ENCODE measurements at regions not wholly inside any gene's neighbourhood (a gene's known extent, or its start where the extent isn't known, plus 50 kb on each side); places are given as distances from the start of the nearest gene placed in this dataset.

GRCh38 chr9:81824802-81825730, 103.2 kb upstream of the SPATA31D4 start:
- H3K4me3 Mint-ChIP-seq (ENCODE audit: unreplicated experiment) = no peak overlapping the region
- intact Hi-C loops (cut with micrococcal nuclease) = no loop called here
- H3K9me3 Mint-ChIP-seq (ENCODE audit: unreplicated experiment) = no peaks in the 10 kb centered on the region
- no TSS peak for BruUV-seq (replicated peaks)
- H3K36me3 Mint-ChIP-seq (ENCODE audit: insufficient read depth, unreplicated experiment) = no peaks in the 10 kb centered on the region
- no peak overlapping the region for H3K27ac Mint-ChIP-seq (ENCODE audit: low read depth, unreplicated experiment)
- CTCF ChIA-PET = interaction anchor here (0.6 to 1.9 kb wide), 3 partner anchors 23 to 146 kb away, joined by 3 to 5 read pairs (median 3); no protein-coding TSS in a partner anchor
- POLR2A ChIA-PET = interaction anchor here (0.7 to 2.6 kb wide), 4 partner anchors 17 to 671 kb away, joined by 3 to 8 read pairs (median 4); no protein-coding TSS in a partner anchor
- H3K4me1 Mint-ChIP-seq (ENCODE audit: insufficient read depth, unreplicated experiment) = peaks cover 20% of the 10 kb centered on the region
- no peak for DNase-seq (ENCODE audit: unreplicated experiment)
- H3K27me3 Mint-ChIP-seq (ENCODE audit: insufficient read depth, unreplicated experiment) = no peaks in the 10 kb centered on the region
- TF ChIP-seq, protein P1, sequence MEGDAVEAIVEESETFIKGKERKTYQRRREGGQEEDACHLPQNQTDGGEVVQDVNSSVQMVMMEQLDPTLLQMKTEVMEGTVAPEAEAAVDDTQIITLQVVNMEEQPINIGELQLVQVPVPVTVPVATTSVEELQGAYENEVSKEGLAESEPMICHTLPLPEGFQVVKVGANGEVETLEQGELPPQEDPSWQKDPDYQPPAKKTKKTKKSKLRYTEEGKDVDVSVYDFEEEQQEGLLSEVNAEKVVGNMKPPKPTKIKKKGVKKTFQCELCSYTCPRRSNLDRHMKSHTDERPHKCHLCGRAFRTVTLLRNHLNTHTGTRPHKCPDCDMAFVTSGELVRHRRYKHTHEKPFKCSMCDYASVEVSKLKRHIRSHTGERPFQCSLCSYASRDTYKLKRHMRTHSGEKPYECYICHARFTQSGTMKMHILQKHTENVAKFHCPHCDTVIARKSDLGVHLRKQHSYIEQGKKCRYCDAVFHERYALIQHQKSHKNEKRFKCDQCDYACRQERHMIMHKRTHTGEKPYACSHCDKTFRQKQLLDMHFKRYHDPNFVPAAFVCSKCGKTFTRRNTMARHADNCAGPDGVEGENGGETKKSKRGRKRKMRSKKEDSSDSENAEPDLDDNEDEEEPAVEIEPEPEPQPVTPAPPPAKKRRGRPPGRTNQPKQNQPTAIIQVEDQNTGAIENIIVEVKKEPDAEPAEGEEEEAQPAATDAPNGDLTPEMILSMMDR (IDR thresholded peaks at IDR 0.05; ENCODE audit: unreplicated experiment) = no peak

DNA sequence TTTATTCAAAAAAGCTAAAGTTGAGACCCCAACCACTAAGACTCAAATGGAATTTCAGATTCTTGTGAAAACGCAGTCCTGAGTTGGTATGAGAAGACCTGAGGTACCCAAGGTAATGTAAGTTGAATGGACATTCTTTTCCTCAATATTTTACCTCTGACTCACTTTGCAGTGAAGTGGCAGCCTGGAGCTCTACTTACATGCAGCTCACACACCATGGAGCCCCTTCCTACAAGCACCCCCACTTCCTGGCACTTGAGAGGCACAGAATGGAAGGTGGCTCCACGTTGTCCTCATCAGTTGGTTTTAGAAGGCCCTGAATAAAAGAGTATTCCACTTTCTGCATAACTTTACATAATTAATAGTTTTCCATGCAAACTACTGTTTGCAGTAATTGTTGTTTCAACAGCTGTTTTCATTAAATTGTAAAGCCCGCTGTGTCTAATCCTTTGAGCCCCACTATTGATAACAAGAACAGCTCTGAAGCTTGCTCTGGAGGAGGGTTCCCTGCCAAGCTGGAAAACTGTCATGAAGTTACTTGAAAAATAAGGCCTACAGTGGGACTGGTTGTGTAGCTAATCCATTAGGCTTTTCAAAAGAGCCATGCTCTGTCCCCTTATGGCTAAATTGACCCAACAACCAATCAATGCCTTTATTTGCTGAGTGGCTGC, 102.2 kb upstream of the SPATA31D4 start:
- peaks cover 16% of the 10 kb centered on the region for H3K4me1 Mint-ChIP-seq (ENCODE audit: insufficient read depth, unreplicated experiment)
- H3K9me3 Mint-ChIP-seq (ENCODE audit: unreplicated experiment) = no peaks in the 10 kb centered on the region
- no peak overlapping the region for H3K4me3 Mint-ChIP-seq (ENCODE audit: unreplicated experiment)
- H3K27me3 Mint-ChIP-seq (ENCODE audit: insufficient read depth, unreplicated experiment) = no peaks in the 10 kb centered on the region
- ChIA-PET CTCF (interaction anchor here (0.6 to 1.9 kb wide), 4 partner anchors 22 to 321 kb away, joined by 3 to 5 read pairs (median 3); no protein-coding TSS in a partner anchor), POLR2A (interaction anchor here (0.8 to 2.6 kb wide), 2 partner anchors 16 to 194 kb away, joined by 3 to 8 read pairs; no protein-coding TSS in a partner anchor)
- TF ChIP-seq, protein P1 (IDR thresholded peaks at IDR 0.05; ENCODE audit: unreplicated experiment) = no peak
- intact Hi-C loops (cut with micrococcal nuclease) = no loop called here
- BruUV-seq (replicated peaks) = no TSS peak
- H3K27ac Mint-ChIP-seq (ENCODE audit: low read depth, unreplicated experiment) = no peak overlapping the region
- H3K36me3 Mint-ChIP-seq (ENCODE audit: insufficient read depth, unreplicated experiment) = no peaks in the 10 kb centered on the region
- DNase-seq (ENCODE audit: unreplicated experiment) = peak; percentile 17

- DNase-seq (ENCODE audit: unreplicated experiment) = no peak
- Mint-ChIP-seq H3K9me3 (ENCODE audit: unreplicated experiment) (no peaks in the 10 kb centered on the region), H3K36me3 (ENCODE audit: insufficient read depth, unreplicated experiment) (no peaks in the 10 kb centered on the region), H3K27ac (ENCODE audit: low read depth, unreplicated experiment) (no peak overlapping the region), H3K27me3 (ENCODE audit: insufficient read depth, unreplicated experiment) (no peaks in the 10 kb centered on the region), H3K4me3 (ENCODE audit: unreplicated experiment) (no peak overlapping the region), H3K4me1 (ENCODE audit: insufficient read depth, unreplicated experiment) (peaks cover 16% of the 10 kb centered on the region)
- intact Hi-C loops (cut with micrococcal nuclease) = no loop called here
- BruUV-seq (replicated peaks) = no TSS peak
- POLR2A ChIA-PET = no interaction called here
- TF ChIP-seq, protein P1 (IDR thresholded peaks at IDR 0.05; ENCODE audit: unreplicated experiment) = no peak
- CTCF ChIA-PET = no interaction called here
These were observed 101.7 kb upstream of the SPATA31D4 start for GRCh38 chr9:81826517-81826906.

Data from MCF 10A (cell line).